HG02840 (cell line): ENCODE measurements at regions not wholly inside any gene's neighbourhood (a gene's known extent, or its start where the extent isn't known, plus 50 kb on each side); places are given as distances from the start of the nearest gene placed in this dataset.
"Not testable (repeated sequence)": the region's sequence is repeated elsewhere in the genome, so short reads cannot be mapped to it uniquely, and the experiment has no call there.

ENCODE experiments used
- ATAC-seq: cut with Tn5 transposase; IDR thresholded peaks from one replicate; pipeline ENCODE4 v1.9.1; 2021; ENCODE audit warnings: mild to moderate bottlenecking, moderate library complexity, moderate number of reproducible peaks; ENCODE audit not compliant: unreplicated experiment, low FRiP score

- no peak for ATAC-seq
Observed at GRCh38 chr4:59455751-59456150, 1744.4 kb upstream of the ADGRL3 start.

DNA sequence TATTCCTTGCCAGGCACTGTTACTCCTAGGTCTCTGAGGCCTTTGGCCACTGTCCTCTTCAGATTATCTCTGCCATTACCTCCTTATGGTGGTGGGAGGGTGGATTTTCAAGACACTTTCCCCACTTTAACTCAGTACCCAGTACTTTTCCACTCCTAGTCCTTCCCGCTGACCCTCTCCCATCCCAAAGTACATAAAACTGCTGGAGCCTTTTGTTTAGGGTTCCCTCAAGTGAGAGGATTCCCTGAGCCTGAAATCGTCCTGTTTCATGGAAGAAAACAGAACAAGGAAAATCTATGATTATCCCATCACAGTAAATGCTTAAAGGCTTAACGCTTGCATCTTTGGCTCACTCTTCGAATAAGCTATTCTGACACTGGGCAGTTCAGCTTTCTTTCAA, 1742.5 kb upstream of the ADGRL3 start:
- no peak for ATAC-seq

DNA sequence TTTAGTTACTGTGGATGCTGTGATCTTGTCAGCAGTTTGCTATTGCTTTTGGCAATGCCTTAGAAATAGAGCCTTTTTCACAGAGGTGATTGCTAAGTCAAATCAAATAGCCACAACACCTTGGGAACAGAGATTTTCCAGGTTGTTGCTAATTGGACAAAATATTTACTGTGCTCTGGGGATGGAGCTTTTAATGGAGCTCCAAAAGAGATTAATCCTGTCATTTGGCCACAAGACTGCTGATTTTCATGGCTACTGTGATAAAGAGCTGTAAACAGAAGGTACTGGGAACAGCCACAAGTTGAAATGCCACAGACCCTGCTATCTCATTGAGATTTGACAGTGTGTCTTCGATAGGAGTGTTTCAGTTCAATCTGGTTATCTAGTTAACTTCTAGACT, 1715.2 kb upstream of the ADGRL3 start:
- ATAC-seq = no peak

GRCh38 chr4:59500103-59500502, 1700.0 kb upstream of the ADGRL3 start:
- ATAC-seq = no peak

- no peak for ATAC-seq
Observed at GRCh38 chr4:59503731-59504130, 1696.4 kb upstream of the ADGRL3 start.

- ATAC-seq = not testable (repeated sequence)
Observed at GRCh38 chr4:59511809-59512208, 1688.3 kb upstream of the ADGRL3 start.

GRCh38 chr4:59517007-59517406, 1683.1 kb upstream of the ADGRL3 start:
- ATAC-seq = no peak

DNA sequence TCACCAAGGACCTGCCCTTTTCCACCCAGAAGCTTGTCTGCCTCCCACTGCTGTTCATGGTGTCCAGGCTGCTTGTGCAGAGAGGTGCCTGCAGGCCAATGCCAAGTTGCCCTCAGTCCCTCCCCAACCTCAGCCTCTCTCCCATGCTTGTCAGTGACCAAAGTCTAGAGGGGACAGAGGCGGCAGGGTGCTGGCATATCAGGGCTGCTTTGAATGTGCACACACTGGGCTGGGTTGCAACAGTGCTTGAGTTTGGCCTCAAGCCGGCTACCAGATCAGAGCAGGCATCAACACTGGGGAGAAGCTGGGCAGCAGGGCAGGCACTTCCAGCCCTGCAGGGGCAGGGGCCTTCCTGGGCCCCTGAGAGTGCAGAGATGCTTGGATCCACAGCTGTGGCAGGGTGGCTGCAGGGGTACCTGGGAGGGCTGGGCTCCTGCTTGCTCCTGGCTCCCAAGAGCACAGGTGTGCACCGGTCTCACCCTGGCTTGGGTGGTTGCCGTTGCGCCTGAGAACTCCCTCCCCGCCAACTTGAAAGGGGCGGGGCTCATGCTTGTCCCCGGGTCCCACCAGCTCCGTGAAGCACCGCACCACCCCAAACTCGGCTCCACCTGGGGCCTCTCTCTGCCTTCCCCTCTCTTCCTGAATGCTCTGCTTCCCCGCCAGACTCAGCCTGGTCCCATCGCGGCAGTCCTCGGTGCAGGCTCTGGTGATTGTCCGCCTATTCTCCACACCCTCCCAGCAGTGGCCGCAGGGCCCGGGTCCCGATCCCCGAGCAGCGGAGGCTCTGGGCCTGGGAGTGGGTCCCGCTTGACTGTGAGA, 1681.9 kb upstream of the ADGRL3 start:
- ATAC-seq = no peak

- ATAC-seq = no peak
Observed at GRCh38 chr4:59525885-59526284, 1674.2 kb upstream of the ADGRL3 start.

DNA sequence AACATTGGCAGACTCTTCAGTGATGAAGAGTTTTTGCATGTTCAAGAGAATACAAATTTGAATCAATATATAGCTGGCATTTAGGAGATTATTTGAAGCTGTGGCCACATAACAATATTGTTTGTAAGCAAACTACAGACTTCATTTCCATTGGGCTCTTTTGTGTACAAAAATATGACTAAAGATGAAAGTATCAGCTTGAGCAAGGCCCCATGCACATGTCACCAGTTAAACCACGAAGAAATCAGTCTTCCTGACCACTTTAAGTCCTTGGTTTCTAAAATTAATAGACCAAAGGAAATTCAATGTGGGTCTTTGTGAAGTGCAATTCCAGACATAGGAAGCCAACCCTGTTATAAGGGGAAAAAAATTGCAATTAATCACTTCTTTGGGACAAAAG, 1664.6 kb upstream of the ADGRL3 start:
- ATAC-seq = no peak

DNA sequence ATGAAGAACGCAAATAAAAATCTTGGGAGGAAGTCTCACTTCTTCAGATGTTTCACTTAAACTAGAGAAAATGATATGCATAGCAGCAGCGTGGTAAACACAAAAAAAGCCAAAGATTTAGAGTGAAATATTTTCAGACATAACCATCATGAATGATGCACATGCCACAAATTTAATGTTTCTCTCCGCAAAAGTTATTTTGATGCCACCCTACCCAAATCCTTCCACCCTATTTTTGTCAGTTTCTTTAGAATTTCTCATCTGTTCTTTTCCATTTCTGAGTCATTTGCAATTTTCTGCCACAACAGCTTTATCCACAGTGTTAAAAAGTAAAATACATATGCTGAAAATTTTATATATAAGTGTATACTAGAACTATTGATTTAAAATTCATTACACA, 1663.7 kb upstream of the ADGRL3 start:
- ATAC-seq = no peak

GRCh38 chr4:59537246-59537886, 1662.8 kb upstream of the ADGRL3 start:
- ATAC-seq = no peak

- no peak for ATAC-seq
Observed at GRCh38 chr4:59539401-59539800, 1660.7 kb upstream of the ADGRL3 start.

DNA sequence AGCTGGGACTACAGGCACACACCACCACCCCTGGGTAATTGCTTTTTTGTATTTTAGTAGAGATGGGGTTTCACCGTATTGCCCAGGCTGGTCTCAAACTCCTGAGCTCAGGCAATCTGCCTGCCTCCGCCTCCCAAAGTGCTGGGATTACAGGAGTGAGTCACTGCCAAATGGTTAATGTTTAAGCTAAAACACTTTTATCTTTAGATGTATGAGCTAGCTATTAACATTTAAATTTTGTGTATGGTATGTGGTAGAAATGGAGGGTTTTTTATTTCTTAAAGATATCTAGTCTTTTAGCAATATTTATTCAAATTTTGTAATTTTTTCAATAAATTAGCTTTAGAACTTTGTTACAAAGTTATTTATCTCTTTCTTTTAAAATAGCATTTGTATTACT, 1659.8 kb upstream of the ADGRL3 start:
- ATAC-seq = no peak

DNA sequence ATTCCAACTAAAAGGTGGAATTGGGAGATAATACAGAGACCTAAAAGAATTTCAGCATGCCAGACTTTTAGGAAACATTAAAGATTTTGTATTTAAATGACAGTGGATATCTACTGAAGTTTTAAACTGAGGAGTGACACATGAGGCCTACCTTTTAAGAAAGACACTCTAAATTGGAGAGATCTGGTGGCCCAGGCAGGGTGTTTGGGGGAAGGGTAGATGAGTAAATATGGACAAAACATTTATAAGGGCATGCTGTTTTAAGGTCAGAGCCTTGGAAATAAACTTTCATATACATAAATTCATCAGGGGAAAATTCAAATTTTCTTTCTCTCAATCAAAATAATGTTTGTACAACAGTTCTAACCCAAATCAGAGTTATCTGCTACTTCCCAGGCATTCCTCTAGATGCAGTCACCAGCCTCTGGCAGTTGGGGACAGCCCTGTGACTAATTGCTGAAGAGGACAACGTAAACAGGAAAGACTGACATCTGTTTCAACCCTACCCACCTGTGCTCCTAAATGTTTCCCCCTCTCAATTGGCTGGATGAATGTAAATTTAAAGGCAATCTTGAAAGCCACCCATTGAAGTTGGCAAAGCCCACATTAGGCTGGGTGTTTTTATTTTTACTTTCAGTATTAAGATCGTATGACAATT, 1646.9 kb upstream of the ADGRL3 start:
- no peak for ATAC-seq

- ATAC-seq = no peak
Observed at GRCh38 chr4:59553721-59554091, 1646.4 kb upstream of the ADGRL3 start.

- ATAC-seq = not testable (repeated sequence)
Observed at GRCh38 chr4:59556191-59556590, 1643.9 kb upstream of the ADGRL3 start.

GRCh38 chr4:59560141-59560648, 1639.9 kb upstream of the ADGRL3 start:
- not testable (repeated sequence) for ATAC-seq

DNA sequence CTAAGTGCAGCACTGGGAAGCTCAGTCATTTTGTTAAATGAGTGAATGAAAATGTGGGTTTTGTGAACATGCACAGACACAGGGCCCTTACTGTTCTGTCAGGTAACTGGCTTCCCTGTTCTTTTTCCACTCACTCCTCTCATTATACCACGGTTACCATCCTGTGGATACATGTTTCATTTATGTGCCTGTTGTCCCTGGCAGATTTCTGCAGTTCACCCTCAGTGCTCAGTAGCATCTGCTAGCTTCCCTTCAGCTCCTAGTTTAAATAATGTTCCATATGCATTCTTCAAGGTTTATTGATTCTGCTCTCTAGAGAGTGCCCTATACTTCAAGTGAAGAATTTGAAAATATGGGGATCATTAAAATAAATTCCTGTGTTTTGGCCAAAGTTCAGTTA, 1634.3 kb upstream of the ADGRL3 start:
- ATAC-seq = no peak

DNA sequence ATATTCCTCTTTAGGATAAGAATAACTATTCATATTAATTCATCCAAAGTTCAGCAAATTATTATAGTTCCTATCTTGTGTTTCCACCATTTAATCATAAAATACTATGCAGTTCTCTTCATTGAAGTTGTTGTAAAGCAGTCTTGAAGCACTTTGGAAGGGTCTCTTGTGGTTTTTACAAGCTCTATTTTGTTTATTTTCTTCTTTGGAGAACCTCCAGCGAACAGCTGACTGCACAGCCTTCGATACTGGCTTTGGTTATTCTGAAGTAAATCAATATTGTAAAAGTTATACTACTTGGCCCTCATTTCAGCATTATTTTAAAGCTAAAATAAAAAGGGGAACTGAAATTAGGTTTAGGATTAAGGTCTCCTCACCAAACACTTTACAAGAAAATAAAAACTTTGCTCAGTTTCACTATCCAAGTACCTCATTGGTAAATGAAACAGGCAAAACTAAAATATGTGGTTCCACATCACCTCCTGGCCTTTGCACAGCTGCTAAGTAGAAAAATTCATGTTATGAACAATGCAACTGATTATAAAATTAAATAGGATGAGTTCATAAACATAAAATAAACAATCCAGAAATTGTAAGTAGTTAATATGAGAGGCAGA, 1629.2 kb upstream of the ADGRL3 start:
- no peak for ATAC-seq
